ENCODE measurements at regions not wholly inside any gene's neighbourhood (a gene's known extent, or its start where the extent isn't known, plus 50 kb on each side); places are given as distances from the start of the nearest gene placed in this dataset.
A peak's percentile ranks its signal among the peaks of the same experiment; 100 is the strongest.
"Not testable (repeated sequence)": the region's sequence is repeated elsewhere in the genome, so short reads cannot be mapped to it uniquely, and the experiment has no call there.

DNA sequence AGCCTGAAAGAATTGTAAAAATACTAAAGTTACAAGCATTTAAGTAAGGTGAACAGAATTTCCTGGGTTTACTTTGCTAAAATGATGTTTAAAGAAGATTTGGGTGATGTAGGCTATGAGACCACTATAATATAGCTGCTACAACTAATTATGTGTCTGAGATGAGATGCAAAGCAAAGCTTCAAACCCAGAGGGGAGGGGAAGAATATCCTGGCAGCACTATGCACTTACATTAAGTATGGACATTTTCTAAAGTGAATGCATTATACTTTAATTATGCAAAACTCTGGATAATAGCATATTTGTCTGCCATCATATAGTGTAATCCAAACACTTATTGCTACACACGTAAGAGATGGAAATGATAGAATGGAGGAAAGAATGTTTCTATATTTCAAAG is 1003.7 kb downstream of the GALC start:
- DNase-seq (ENCODE audit: low read depth) = no peak

DNA sequence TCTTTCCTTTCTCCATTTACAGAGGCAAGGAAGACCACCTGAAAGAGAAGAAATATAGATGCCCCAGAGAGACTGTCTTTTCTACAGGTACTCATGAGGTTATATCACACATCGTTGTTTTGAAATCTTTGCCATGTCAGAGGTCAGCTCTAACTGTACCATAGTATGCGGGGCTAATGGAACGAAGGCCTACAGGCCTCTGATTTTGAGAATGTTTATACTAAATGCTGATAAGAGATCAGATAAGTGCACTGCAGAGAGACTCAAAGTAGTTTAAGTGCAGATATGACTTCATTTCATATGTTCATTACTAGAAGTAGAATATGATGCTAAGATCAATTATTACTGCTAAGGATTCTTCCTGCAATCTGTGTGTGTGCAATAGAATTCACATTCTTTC is 1005.0 kb downstream of the GALC start:
- DNase-seq (ENCODE audit: low read depth) = no peak

DNA sequence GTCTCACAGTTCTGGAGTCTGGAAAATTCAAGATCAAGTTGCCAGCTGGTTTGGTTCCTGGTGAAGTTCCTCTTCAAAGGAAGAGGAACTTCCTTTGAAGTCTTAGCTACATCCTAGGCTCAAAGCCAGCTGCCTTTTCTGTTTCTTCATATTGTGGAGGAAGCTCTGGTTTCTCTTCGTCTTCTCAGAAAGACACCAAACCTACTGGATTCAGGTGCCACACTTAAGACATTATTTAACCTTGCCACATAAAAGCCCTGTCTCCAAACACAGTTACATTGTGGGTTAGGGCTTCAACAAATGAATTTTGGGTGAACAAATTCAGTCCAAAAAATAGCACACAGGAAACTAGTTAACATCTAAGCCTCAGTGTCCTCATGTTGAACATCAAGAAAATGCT is 1019.8 kb downstream of the GALC start:
- DNase-seq (ENCODE audit: low read depth) = no peak

DNA sequence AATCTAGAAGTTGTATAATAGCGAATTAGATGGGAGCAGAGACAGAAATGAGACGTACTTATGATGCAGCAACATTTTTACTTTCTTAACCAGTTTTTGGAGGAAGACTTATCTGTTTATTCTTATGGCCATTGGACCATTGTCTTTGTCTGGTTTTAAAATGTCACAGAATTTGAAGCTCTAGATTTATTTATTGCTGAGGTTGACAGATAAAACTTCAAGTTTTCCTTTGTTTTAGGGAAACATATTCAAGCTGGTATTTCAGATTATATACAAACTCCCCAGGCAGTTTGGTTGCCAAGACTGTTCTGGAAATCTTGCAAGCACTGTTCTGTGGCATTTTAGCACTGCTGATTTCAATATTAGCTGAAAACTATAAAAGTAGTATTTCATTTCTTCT is 1021.7 kb downstream of the GALC start:
- no peak for DNase-seq (ENCODE audit: low read depth)

DNA sequence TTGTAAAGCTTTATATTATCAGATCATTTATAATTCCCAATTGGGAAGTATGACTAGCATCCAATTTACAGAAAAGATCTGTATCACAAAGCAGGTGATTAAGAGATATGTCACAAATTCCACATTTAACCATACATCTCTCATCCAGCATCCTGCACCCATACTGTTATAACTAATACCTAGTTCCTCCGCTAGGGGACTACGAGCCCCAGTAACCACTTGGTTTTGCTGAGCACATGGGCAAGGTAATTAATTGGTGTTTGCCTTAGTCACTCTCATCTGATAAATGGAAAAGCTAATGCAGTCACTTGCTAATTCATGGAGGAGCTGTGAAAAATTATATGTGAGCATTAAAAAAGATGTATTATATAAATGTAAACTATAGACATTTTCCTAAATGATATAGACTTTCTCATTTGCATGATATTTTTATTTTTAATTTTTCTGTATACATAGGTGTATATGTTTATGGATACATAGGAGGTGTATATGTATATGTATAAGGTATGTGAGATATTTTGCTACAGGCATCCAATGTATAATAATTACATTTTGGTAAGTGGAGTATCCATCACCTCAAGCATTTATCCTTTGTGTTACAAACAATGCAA is 1031.8 kb downstream of the GALC start:
- DNase-seq (ENCODE audit: low read depth) = no peak

DNA sequence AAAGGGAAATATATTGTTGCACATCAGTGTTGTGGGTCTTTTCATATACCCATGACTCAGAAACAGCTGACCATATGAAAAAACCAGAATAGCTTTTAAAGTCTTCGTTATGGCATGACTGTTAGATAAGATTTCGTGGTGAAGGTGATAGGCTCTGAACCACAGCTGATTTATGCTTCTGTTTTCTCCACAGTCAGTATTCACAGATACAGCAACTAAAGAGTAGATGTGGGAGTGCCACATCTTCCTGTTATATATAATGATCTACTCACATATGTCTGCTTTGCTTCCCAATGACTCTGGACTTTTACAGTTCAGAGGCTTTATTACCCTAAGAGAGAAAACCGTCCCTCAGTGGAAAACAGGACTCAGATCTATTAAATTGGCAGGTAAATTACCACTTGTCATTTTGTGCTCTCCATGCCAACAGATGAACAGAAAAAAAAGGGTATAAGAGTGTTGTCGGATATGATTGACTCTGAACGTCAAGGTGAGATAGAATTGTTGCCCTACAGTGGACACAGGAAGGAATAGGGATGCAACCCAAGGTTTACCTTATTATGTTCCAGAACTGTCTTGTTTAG is 1037.1 kb downstream of the GALC start:
- no peak for DNase-seq (ENCODE audit: low read depth)

DNA sequence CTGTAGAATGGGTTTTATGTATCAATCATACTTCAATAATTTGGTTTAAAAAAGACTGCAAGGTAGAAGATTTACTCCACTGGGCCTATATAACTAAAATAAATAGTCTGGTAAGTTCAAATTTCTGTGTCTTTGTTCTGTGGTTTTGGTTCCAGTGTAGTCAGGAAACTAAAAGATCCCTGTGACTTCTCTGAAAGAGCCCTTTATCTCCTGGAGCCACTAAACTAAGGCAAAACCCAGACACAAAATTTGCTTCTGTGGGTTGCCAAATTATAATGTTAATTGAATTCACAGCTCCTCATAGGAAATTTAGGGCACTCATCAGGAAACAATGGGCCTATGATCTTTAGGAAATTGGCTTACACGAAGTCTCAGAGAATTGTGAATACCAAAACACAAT is 1038.4 kb downstream of the GALC start:
- no peak for DNase-seq (ENCODE audit: low read depth)

DNA sequence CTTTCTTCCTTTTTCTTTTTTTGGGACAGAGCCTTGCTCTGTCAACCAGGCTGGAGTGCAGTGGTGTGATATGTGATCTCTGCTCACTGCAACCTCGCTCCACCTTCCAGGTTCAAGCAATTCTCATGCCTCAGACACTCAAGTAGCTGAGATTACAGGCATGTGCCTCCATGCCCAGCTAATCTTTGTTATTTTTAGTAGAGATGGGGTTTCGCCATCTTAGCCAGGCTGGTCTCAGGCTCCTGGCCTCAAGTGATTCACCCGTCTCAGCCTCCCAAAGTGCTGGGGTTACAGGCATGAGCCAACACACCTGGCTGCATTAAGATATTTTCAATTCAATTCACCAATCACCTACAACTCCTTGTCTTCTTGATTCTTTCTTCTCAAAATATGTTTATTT is 1046.5 kb downstream of the GALC start:
- no peak for DNase-seq (ENCODE audit: low read depth)

DNA sequence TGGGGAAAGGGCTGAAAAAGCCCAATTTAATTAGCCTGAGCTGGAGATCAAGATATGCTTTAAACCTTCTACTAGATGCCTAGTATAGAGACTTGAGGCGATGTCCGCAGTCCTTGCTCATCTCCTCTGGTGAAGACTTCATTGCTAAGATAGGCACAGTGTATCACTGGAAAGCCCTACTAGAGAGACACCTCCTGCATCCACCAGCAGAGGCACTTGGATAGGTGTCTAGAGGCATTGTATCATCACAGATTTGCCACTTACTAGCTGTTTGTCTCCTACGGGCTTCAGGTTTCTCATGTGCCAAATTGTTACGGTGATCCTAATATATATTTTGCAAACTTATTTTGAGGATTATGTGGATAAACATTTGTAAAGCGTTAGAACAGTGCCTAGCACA is 1048.5 kb downstream of the GALC start:
- no peak for DNase-seq (ENCODE audit: low read depth)

DNA sequence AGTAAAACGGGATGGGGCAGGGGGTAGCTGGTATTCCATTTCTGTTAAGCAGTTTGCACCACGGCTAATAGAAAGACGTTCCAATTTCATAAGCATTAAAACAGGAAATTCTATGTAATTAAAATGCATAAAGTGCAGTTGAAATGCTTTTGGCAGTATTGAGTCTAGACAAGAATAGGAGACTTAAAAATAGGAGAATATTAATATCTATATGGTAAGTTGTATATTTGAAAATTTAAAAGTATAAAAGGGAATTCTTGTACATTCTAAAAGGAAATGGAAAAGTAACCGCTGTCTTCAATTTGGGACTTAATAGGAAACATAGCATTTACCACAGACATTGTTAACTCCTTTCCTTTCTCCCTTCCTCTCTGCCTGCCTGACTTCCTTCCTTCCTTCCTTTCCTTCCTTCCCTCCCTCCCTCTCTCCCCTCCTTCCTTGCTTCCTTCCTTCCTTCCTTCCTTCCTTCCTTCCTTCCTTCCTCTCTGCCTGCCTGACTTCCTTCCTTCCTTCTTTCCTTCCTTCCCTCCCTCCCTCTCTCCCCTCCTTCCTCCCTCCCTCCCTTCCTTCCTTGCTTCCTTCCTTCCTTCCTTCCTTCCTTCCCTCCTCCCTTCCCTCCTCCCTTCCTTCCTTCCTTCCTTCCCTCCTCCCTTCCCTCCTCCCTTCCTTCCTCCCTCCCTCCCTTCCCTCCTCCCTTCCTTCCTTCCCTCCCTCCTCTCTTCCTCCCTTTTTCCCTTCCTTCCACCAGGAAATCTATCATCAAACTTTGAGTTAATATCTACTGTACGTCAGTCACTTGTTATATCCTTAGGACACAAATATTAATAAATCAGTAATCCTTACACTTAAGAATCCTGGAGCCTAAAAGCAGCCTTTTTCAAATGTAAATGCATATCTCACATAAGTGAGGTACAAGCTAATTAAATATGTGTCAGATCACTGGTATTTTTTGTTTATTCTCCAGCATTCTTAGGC is 1049.3 kb downstream of the GALC start:
- DNase-seq (ENCODE audit: low read depth) = no peak

DNA sequence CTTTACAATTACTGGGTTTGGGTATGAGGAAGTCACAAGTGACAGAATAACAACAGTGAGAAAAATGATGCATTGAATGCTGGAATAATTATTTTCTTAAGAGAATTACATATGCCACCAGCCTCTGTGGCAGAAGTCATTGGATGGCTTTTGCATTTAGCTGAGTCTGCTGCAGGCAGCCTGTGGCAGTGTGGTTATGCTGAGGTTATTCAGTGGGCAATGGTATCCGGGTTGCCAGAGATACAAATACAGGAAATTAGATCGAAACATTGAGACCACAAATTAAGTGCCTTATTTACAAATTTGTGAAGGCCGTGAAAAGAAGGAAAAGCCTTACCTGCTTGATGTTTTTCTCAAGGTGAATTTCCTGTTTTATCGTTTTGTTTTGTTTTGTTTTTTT is 1050.0 kb downstream of the GALC start:
- no peak for DNase-seq (ENCODE audit: low read depth)

DNA sequence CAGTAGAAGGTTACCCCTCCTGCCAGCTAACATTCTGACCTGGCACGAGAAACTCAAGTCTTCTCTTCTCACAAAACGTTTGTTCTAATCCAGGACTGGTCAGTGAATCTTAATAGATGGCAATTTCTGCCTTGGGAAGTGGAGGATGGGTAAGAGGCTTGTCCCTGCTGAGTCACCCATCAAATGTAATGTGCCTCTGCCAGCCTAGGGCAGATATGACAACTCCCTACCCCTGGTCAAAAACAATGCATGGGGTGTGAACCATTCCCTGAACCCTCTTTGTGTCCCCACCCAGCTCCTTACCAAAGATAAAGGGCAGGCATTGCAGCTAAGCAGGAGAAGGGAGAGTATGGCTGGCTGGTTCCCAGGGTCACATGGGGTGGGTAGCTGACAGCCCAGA is 1052.9 kb downstream of the GALC start:
- peak; percentile 62 for DNase-seq (ENCODE audit: low read depth)

DNA sequence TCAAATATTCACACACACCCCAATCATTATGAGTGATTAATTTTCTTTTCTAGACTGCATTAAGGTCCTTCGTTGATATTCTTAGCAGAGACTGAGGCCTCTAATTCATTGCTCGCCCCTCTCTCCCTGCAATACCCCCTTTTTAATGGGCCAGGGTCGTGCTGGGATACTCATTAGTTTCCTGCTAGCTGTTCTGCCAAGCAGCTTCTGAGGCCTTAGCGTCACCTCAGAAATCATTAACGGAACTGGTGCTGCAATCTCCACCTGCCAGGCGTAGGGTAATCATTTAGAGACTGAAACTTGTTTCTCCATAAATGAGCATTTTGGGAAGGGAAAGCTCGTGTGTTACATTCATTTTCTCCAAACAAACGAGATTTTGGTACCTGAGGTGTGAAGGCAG is 1054.7 kb downstream of the GALC start:
- peak; percentile 86 for DNase-seq (ENCODE audit: low read depth)

DNA sequence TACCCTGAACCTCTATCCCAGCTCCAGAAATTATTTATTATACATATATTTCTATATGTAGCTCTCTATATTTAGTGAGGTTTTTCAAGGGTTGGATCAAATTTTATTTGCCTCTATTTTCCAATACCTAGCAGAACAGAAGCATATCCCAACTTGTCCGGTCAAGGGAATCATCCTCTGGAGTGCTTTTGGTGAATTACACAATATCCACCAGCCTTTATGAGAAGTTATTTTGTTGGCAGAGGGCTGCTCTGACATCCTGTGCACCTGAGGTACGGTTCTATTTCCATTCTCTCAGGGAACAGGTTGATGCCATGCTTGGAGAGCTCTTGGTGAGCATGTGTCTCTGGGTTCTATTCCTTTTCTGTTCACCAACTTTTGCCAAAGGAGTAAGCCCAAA is 1056.4 kb downstream of the GALC start:
- DNase-seq (ENCODE audit: low read depth) = no peak

DNA sequence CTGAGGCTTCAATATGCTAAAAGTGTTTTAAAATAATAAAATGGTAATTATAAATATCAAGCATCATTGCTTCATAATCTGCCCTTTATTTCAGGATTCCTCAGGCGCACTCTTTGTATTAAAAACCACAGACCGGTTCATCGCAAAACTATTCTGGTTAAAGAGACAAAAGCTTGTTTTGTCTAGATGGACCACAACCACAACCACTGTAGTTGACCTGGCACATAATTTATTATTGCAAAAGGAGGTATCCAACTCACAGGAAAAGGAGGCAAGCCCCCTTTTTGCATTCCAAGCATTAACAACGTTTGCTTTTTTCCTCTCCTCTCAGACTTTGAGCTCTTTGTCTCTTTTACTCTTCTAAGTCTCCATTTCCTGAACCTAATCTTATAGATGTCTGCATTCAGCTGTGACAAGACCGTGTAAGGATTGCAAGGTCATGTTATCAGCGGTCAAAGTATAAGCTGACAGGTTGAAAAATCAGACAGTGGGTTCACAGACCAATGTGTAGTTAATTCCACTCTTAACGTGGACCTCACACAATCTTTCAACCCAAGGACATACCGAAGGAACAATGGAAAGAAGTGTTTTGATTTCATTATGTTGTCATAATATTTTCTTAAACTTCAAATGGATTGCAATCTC is 1057.6 kb downstream of the GALC start:
- peak; percentile 83 for DNase-seq (ENCODE audit: low read depth)

DNA sequence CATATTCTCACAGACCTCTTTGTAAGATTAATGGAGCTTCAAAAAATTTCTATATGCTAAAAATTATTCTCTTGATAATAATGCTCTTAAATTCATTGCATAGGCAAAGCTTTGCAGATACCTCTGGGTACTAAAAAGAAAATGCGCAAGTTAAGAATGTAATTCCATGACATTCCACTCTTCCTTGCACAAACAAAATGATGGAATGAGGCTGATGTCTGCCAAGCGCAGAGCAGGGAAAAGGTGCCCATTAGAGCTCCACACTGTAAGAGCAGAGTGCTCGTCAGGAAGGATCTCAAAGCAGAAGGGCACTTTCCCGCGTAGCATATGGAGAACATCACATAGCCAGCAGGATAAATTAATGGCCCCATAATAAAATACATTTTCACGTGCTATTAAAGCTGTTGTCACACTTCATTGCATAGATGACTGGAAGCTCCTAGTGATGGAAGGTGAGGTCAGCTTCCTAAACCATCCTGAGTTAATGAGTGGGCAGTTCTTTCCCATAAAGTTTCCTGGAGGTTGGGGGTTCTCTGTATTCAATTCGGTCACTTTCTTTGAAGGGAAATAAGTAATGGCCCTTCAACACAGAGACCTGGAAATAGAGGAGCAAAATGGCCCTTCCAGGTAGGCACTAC is 1058.9 kb downstream of the GALC start:
- DNase-seq (ENCODE audit: low read depth) = peak; percentile 49

DNA sequence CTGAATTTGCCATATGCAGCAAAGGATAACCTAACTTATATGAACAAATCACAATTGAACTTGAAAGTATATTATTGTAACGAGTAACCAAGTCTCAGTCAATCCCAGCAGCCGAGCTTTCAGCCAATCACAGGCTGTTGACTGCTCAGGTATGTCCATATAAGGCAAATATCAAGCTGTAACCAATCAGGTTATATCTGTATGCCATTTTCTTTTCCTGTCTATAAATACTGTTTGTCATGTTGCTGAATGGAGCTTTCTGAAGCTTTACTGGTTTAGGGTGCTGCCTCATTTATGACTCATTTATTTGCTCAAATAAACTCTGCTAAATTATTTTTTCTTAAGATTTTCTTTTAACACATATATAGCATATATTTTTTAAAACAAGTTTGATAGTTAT is 1059.5 kb downstream of the GALC start:
- peak; percentile 61 for DNase-seq (ENCODE audit: low read depth)

DNA sequence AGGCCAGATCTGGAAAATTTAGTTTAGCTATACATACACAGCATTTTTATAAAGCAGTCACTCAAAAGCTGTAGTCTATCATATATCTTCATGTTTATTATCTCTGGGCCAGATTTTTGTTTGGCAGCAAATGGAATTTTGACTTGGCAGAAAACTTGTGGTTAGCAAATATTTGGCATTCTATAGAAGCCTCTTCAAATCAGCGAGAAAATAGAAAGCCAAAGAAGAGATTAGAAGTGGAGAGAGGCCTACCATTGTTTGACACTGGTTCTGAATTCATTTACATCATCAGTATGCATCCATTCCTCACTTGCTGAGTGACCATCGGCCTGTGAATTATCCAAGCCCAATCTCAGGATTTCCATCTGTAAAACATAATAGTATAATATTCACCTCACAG is 1077.6 kb downstream of the GALC start:
- DNase-seq (ENCODE audit: low read depth) = no peak

DNA sequence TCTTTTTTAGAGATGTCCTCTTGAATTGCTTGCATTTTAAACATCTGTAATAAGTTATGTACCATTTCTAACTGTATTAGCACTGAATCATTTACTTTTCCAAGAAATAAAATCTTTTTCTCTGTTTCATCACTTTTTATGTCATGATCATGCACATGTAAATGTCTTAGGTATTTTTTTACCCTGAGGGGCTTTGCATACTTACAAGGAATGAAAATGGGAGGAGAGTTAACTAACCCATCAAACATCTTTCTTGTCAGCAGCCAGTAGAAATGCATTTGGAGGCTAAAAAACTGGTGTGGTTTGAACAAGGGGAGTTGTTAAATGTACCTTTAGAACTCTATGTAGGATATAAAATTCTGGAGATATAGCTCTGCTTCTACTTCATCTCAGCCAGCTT is 1080.3 kb downstream of the GALC start:
- no peak for DNase-seq (ENCODE audit: low read depth)

DNA sequence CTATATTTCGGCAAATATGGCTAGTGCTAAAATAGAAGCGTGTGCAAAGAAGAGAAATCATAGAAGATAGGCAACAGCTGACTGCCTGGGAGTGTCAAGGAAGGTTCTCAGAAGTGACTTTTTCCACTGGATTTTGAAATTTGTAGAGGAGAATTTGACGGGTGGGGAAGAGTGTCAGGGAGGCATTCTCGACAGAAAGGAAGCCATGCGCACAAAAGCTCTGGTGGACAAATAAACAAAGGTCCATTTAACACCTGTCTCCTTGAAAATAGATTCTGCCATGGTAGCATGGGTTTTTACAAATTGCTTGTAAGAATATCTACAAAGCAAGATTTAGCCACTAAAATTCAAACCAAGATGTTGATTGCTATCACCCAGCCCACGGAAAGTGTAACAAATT is 1081.5 kb downstream of the GALC start:
- no peak for DNase-seq (ENCODE audit: low read depth)

DNA sequence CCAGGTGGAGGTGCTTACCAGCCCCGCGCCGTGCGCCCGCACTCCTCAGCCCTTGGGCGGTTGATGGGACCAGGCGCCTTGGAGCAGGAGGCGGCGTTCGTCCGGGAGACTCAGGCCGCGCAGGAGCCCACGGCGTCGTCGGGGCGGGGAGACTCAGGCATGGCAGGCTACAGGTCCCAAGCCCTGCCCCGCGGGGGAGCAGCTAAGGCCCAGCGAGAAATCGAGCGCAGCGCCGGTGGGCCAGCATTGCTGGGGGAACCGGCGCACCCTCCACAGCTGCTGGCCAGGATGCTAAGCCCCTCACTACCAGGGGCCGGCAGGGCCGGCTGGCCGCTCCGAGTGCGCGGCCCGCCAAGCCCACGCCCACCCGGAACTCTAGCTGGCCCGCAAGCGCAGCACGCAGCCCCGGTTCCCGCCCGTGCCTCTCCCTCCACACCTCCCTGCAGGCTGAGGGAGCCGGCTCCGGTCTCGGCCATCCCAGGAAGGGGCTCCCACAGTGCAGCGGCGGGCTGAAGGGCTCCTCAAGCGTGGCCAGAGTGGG is 1087.5 kb downstream of the GALC start:
- DNase-seq (ENCODE audit: low read depth) = not testable (repeated sequence)

Data from renal cortical epithelial cell (primary cell).